SK-N-SH (cell line): ENCODE measurements at regions not wholly inside any gene's neighbourhood (a gene's known extent, or its start where the extent isn't known, plus 50 kb on each side); places are given as distances from the start of the nearest gene placed in this dataset.

ENCODE experiments used
- CTCF ChIA-PET: fragments of 300-600, 350-600 bp; formaldehyde crosslinking; extraction: SDS; loops from one replicate; lab custom pipeline; 2021; lab: Yijun Ruan, JAX
- POLR2A ChIA-PET: fragments of 350-600 bp; sonication (Branson Sonifier 250); formaldehyde crosslinking; extraction: SDS; loops from one replicate; lab custom pipeline; 2020; ENCODE audit warnings: antibody characterized with exemption, inconsistent platforms; lab: Yijun Ruan, JAX
- DNase-seq: peaks from one replicate; pipeline ENCODE4 v3.0.0; 2012
- H2AFZ ChIP-seq: fragments of 200-600 bp; sonication (generic); 2 replicates; pipeline ENCODE4 v1.8.1; 2016; ENCODE audit warnings: antibody characterized with exemption, mild to moderate bottlenecking, low read depth
- H3F3A ChIP-seq: fragments of 200-600 bp; sonication (generic); replicated peaks from 2 replicates; pipeline ENCODE3; 2016; ENCODE audit warnings: antibody characterized with exemption, mild to moderate bottlenecking; ENCODE audit not compliant: insufficient read depth
- H3K27ac ChIP-seq, 2 experiments: fragments of 200-500 bp in 1 of 2; fragments of 200-600 bp in 1 of 2; sonication (Bioruptor generic) in 1 of 2; sonication (generic), shearing (Covaris generic) in 1 of 2; 2 replicates each; pipeline versions ENCODE4 v1.5.1 to v1.6.1; 2014 to 2016; ENCODE audit warnings: low read depth in 2 of 2, inconsistent platforms in 1 of 2, low read length in 1 of 2, mild to moderate bottlenecking in 1 of 2, mixed read lengths in 1 of 2
- H3K27me3 ChIP-seq: fragments of 200-600 bp; sonication (generic), shearing (Covaris generic); 2 replicates; pipeline ENCODE4 v1.6.1; 2016; ENCODE audit warnings: mixed run types; ENCODE audit not compliant: insufficient read depth
- H3K36me3 ChIP-seq, 2 experiments: fragments of 200-500 bp in 1 of 2; fragments of 200-600 bp in 1 of 2; sonication (Bioruptor generic) in 1 of 2; sonication (generic) in 1 of 2; replicated peaks in 1 of 2; 2 replicates each; pipeline versions ENCODE3 to v1.5.1; 2014 to 2016; ENCODE audit warnings: low read length in 1 of 2, mild to moderate bottlenecking in 1 of 2; ENCODE audit not compliant: insufficient read depth in 2 of 2, control insufficient read depth in 1 of 2
- H3K4me1 ChIP-seq, 2 experiments: fragments of 200-500 bp in 1 of 2; fragments of 200-600 bp in 1 of 2; sonication (Bioruptor generic) in 1 of 2; sonication (generic), shearing (Covaris generic) in 1 of 2; 2 replicates each; pipeline versions ENCODE4 v1.5.1 to v1.6.1; 2014 to 2016; ENCODE audit warnings: low read depth in 1 of 2, low read length in 1 of 2, mixed run types in 1 of 2; ENCODE audit not compliant: insufficient read depth in 2 of 2, control insufficient read depth in 1 of 2
- H3K4me2 ChIP-seq: fragments of 200-600 bp; sonication (generic), shearing (Covaris generic); 2 replicates; pipeline ENCODE4 v1.6.1; 2017; ENCODE audit warnings: mixed run types
- H3K4me3 ChIP-seq, 2 experiments: fragments of 200-500 bp in 1 of 2; fragments of 200-600 bp in 1 of 2; sonication (Bioruptor generic) in 1 of 2; sonication (generic), shearing (Covaris generic) in 1 of 2; 2 replicates each; pipeline versions ENCODE4 v1.5.1 to v1.8.1; 2014 to 2016; ENCODE audit warnings: low read depth in 2 of 2, inconsistent platforms in 1 of 2, low read length in 1 of 2, mild to moderate bottlenecking in 1 of 2, mixed read lengths in 1 of 2, moderate library complexity in 1 of 2
- H3K79me2 ChIP-seq: fragments of 200-600 bp; sonication (generic); 2 replicates; pipeline ENCODE4 v1.8.1; 2017; ENCODE audit warnings: mild to moderate bottlenecking; ENCODE audit not compliant: insufficient read depth
- H3K9ac ChIP-seq: fragments of 200-600 bp; sonication (generic); 2 replicates; pipeline ENCODE4 v1.6.1; 2017; ENCODE audit warnings: mixed run types
- H3K9me2 ChIP-seq: fragments of 200-600 bp; sonication (generic); 2 replicates; pipeline ENCODE4 v1.6.1; 2017; ENCODE audit warnings: mixed run types
- H3K9me3 ChIP-seq: fragments of 200-600 bp; sonication (generic); 2 replicates; pipeline ENCODE4 v1.6.1; 2017; ENCODE audit warnings: mixed run types, mild to moderate bottlenecking, moderate library complexity
- H4K20me1 ChIP-seq: fragments of 200-600 bp; sonication (generic); 2 replicates; pipeline ENCODE4 v1.6.1; 2017; ENCODE audit warnings: mild to moderate bottlenecking, mixed run types; ENCODE audit not compliant: insufficient read depth
- EZH2phosphoT487 ChIP-seq: fragments of 200-600 bp; sonication (generic); IDR thresholded peaks from 2 replicates; pipeline ENCODE4 v1.6.1; 2017; ENCODE audit warnings: low read depth, mixed run types, mild to moderate bottlenecking, antibody characterized with exemption, moderate library complexity, borderline replicate concordance
- FOSL2 ChIP-seq: IDR thresholded peaks from 2 replicates; pipeline ENCODE4 v1.4.0; 2012; ENCODE audit warnings: low read depth, mild to moderate bottlenecking, moderate library complexity, borderline replicate concordance
- FOXJ3 ChIP-seq: sonication (generic); formaldehyde crosslinking; IDR thresholded peaks from 2 replicates; pipeline ENCODE4 v1.5.1; 2020; ENCODE audit warnings: mild to moderate bottlenecking, missing genetic modification reagents
- FOXM1 ChIP-seq: IDR thresholded peaks from 2 replicates; pipeline ENCODE4 v1.4.0; 2012; ENCODE audit warnings: low read depth, mild to moderate bottlenecking
- GABPA ChIP-seq: IDR thresholded peaks from 2 replicates; pipeline ENCODE4 v1.4.0; 2012; ENCODE audit warnings: low read depth, mild to moderate bottlenecking
- GATA2 ChIP-seq: sonication (generic); formaldehyde crosslinking; IDR thresholded peaks from 2 replicates; pipeline ENCODE4 v1.5.0; 2020; ENCODE audit warnings: mild to moderate bottlenecking, missing genetic modification reagents
- JUND ChIP-seq: IDR thresholded peaks from 2 replicates; pipeline ENCODE4 v1.4.0; 2012
- MEF2A ChIP-seq: IDR thresholded peaks from 2 replicates; pipeline ENCODE4 v1.4.0; 2012; ENCODE audit warnings: low read depth, borderline replicate concordance
- MXI1 ChIP-seq: IDR thresholded peaks from 2 replicates; pipeline ENCODE4 v1.6.1; 2012; ENCODE audit warnings: mild to moderate bottlenecking, low read depth, low read length, improper control_type of control experiment
- PBX3 ChIP-seq: IDR thresholded peaks from 2 replicates; pipeline ENCODE4; 2012
- POLR2AphosphoS5 ChIP-seq: IDR thresholded peaks from 2 replicates; pipeline ENCODE4 v1.6.1; 2012; ENCODE audit warnings: low read depth, low read length
- RAD21 ChIP-seq: IDR thresholded peaks from 2 replicates; pipeline ENCODE4 v1.6.1; 2012; ENCODE audit warnings: mild to moderate bottlenecking, low read length
- TAF1 ChIP-seq: IDR thresholded peaks from 2 replicates; pipeline ENCODE4 v1.6.1; 2012; ENCODE audit warnings: low read depth, mild to moderate bottlenecking, low read length, moderate library complexity, borderline replicate concordance
- USF1 ChIP-seq: IDR thresholded peaks from 2 replicates; pipeline ENCODE4 v1.4.0; 2012; ENCODE audit warnings: low read depth, borderline replicate concordance
- YY1 ChIP-seq: IDR thresholded peaks from 2 replicates; pipeline ENCODE4 v1.4.0; 2012; ENCODE audit warnings: low read depth, mild to moderate bottlenecking
- ZBTB33 ChIP-seq: IDR thresholded peaks from 2 replicates; pipeline ENCODE4 v1.4.0; 2012; ENCODE audit warnings: low read depth, borderline replicate concordance
- WGBS: methylation state at CpG from one replicate; pipeline ENCODE4 v1.1.6; 2017; ENCODE audit warnings: low lambda C conversion rate; 5-methylcytosine and 5-hydroxymethylcytosine counted together
- TF ChIP-seq, protein P1 (sequence below): fragments of 150-350 bp; IDR thresholded peaks from 2 replicates; pipeline ENCODE4 v1.6.1; 2016; ENCODE audit warnings: mild to moderate bottlenecking, low read depth, low read length
- TF ChIP-seq, protein P2 (sequence below): IDR thresholded peaks from 2 replicates; pipeline ENCODE4 v1.4.0; 2012; ENCODE audit warnings: low read depth
- TF ChIP-seq, protein P3 (sequence below): fragments of 150-350 bp; IDR thresholded peaks from 2 replicates; pipeline ENCODE4 v1.6.1; 2017; ENCODE audit warnings: antibody characterized with exemption, low read length, low read depth, borderline replicate concordance

DNA sequence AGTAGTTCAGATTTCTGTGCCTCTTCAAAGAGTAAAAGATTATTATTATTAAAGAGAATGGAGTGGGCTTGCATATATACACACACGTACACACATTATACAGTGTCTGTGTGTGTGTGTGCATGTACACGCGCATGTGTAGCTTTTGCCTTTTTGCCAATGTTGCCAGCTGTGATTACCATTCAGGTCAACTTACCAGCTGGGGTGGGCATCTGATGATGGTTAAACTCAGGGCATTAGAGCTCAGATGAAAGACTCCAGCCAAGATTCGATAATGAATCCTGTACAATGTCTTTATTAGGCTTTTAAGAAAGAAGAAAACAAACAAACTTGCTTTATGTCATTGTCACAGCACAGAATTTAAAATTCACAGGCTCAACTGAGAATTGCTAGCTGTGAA lies 296.5 kb upstream of the DMAC1 start:
- Histone ChIP-seq H4K20me1 (no peaks in the 10 kb centered on the region), H3K9ac (no peak overlapping the region), H3K4me2 (no peak overlapping the region), H3K9me3 (no peaks in the 10 kb centered on the region), H3K27me3 (no peaks in the 10 kb centered on the region), H3K9me2 (no peaks in the 10 kb centered on the region), H3F3A (no peaks in the 10 kb centered on the region), H3K79me2 (no peaks in the 10 kb centered on the region), H3K36me3 (no peaks in the 10 kb centered on the region), H3K4me3 (no peak overlapping the region), H3K27ac (no peak overlapping the region), H3K4me1 (no peaks in the 10 kb centered on the region), H2AFZ (no peak overlapping the region)
- WGBS: 76% methylated on average over 4 of the region's 4 CpGs
- DNase-seq: no peak
- CTCF ChIA-PET: no interaction called here
- POLR2A ChIA-PET: no interaction called here
- no peak for TF ChIP-seq PBX3
- TF ChIP-seq YY1: no peak
- no peak for TF ChIP-seq MEF2A
- TF ChIP-seq TAF1: no peak
- no peak for TF ChIP-seq FOXM1
- TF ChIP-seq RAD21: no peak
- no peak for TF ChIP-seq FOXJ3 (CRISPR knock-in tag)
- no peak for TF ChIP-seq POLR2AphosphoS5
- TF ChIP-seq, protein P1, sequence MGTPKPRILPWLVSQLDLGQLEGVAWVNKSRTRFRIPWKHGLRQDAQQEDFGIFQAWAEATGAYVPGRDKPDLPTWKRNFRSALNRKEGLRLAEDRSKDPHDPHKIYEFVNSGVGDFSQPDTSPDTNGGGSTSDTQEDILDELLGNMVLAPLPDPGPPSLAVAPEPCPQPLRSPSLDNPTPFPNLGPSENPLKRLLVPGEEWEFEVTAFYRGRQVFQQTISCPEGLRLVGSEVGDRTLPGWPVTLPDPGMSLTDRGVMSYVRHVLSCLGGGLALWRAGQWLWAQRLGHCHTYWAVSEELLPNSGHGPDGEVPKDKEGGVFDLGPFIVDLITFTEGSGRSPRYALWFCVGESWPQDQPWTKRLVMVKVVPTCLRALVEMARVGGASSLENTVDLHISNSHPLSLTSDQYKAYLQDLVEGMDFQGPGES: no peak
- TF ChIP-seq, protein P2, sequence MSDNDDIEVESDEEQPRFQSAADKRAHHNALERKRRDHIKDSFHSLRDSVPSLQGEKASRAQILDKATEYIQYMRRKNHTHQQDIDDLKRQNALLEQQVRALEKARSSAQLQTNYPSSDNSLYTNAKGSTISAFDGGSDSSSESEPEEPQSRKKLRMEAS: no peak
- no peak for TF ChIP-seq EZH2phosphoT487
- TF ChIP-seq ZBTB33: no peak
- no peak for TF ChIP-seq JUND
- no peak for TF ChIP-seq MXI1
- TF ChIP-seq GATA2 (CRISPR knock-in tag): no peak
- TF ChIP-seq, protein P3, sequence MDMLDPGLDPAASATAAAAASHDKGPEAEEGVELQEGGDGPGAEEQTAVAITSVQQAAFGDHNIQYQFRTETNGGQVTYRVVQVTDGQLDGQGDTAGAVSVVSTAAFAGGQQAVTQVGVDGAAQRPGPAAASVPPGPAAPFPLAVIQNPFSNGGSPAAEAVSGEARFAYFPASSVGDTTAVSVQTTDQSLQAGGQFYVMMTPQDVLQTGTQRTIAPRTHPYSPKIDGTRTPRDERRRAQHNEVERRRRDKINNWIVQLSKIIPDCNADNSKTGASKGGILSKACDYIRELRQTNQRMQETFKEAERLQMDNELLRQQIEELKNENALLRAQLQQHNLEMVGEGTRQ: no peak
- no peak for TF ChIP-seq USF1
- TF ChIP-seq FOSL2: no peak
- no peak for TF ChIP-seq GABPA
- TF ChIP-seq, all 33 proteins: peak for 0
